ENCODE measurements at regions not wholly inside any gene's neighbourhood (a gene's known extent, or its start where the extent isn't known, plus 50 kb on each side); places are given as distances from the start of the nearest gene placed in this dataset.

- H2AFZ ChIP-seq (ENCODE audit: low read depth, low read length, poor library complexity, severe bottlenecking): no peak overlapping the region
- no peak overlapping the region for H3K27ac ChIP-seq (ENCODE audit: low read depth, low read length)
- H3K36me3 ChIP-seq (ENCODE audit: control insufficient read depth in 1 of 2, insufficient read depth in 2 of 2, low read length in 2 of 2): no peaks in the 10 kb centered on the region
- no TSS peak for BruUV-seq (replicated peaks)
- DNase-seq (ENCODE audit: low read depth, low spot score): no peak
- ChIA-PET RAD21 (ENCODE audit: low non-redundant PET in 1 of 2, low total read pairs in 2 of 2, uncharacterized antibody in 2 of 2, unreplicated experiment in 2 of 2) (no interaction called here), CTCF (no interaction called here), POLR2A (no interaction called here)
- H3K9ac ChIP-seq (ENCODE audit: low read length): no peak overlapping the region
- no peaks in the 10 kb centered on the region for H3K27me3 ChIP-seq (ENCODE audit: insufficient read depth, low read length)
- no peak overlapping the region for H3K4me3 ChIP-seq (replicated peaks in 1 of 2; ENCODE audit: low read depth in 1 of 2, low read length in 2 of 2)
- H3K9me3 ChIP-seq (ENCODE audit: control insufficient read depth in 1 of 2, insufficient read depth in 1 of 2, low read depth in 1 of 2, low read length in 2 of 2): no peaks in the 10 kb centered on the region
- intact Hi-C loops (cut with micrococcal nuclease): no loop called here
- no peak for TF ChIP-seq FOSL1 (IDR thresholded peaks at IDR 0.05; ENCODE audit: low read depth)
- TF ChIP-seq REST (IDR thresholded peaks at IDR 0.05; ENCODE audit: low read depth): no peak
- TF ChIP-seq EZH2phosphoT487 (IDR thresholded peaks at IDR 0.05; ENCODE audit: borderline replicate concordance): no peak
- TF ChIP-seq CTCF (IDR thresholded peaks at IDR 0.05 in 2 of 3, conservative IDR thresholded peaks at IDR 0.05 in 1 of 3; ENCODE audit: borderline replicate concordance in 1 of 3, insufficient read depth in 1 of 3, low read depth in 2 of 3, low read length in 2 of 3): no peak
- TF ChIP-seq RAD21 (IDR thresholded peaks at IDR 0.05; ENCODE audit: low read depth): no peak
- TF ChIP-seq SP1 (IDR thresholded peaks at IDR 0.05; ENCODE audit: low read depth): no peak
- no peak for TF ChIP-seq ZNF274 (IDR thresholded peaks at IDR 0.05; ENCODE audit: low read depth, low read length)
- no peak for TF ChIP-seq YY1 (IDR thresholded peaks at IDR 0.05; ENCODE audit: extremely low read depth, insufficient replicate concordance, low read depth, low read length)
- no peak for TF ChIP-seq CBX3 (IDR thresholded peaks at IDR 0.05; ENCODE audit: low read depth)
- TF ChIP-seq POLR2A (IDR thresholded peaks at IDR 0.05; ENCODE audit: borderline replicate concordance, extremely low read depth, insufficient read depth, insufficient read length): no peak
- TF ChIP-seq ZBTB33 (IDR thresholded peaks at IDR 0.05; ENCODE audit: extremely low read depth, insufficient replicate concordance, low read length): no peak
- no peak for TF ChIP-seq POLR2AphosphoS5 (IDR thresholded peaks at IDR 0.05; ENCODE audit: low read depth, low read length)
- TF ChIP-seq JUND (IDR thresholded peaks at IDR 0.05): no peak
- no peak for TF ChIP-seq MAX (IDR thresholded peaks at IDR 0.05)
- TF ChIP-seq CEBPB (IDR thresholded peaks at IDR 0.05; ENCODE audit: low read depth): no peak
- TF ChIP-seq ATF3 (IDR thresholded peaks at IDR 0.05): no peak
- no peak for TF ChIP-seq EGR1 (IDR thresholded peaks at IDR 0.05; ENCODE audit: low read depth)
- H3K79me2 ChIP-seq (ENCODE audit: insufficient read depth, low read length): no peaks in the 10 kb centered on the region
- H4K20me1 ChIP-seq (ENCODE audit: insufficient read depth): no peaks in the 10 kb centered on the region
- no peak overlapping the region for H3K4me2 ChIP-seq (ENCODE audit: low read length)
- no peaks in the 10 kb centered on the region for H3K9me2 ChIP-seq (ENCODE audit: insufficient read depth)
- no peaks in the 10 kb centered on the region for H3K4me1 ChIP-seq (ENCODE audit: control insufficient read depth in 1 of 2, insufficient read depth in 2 of 2, low read length in 2 of 2)
- ATAC-seq: no peak
These were observed 143.9 kb upstream of the ARID1B start for GRCh38 chr6:156633291-156633690.
